H1 (cell line): ENCODE measurements at regions not wholly inside any gene's neighbourhood (a gene's known extent, or its start where the extent isn't known, plus 50 kb on each side); places are given as distances from the start of the nearest gene placed in this dataset.

Experiments used
- CTCF ChIA-PET: fragments of 300-600 bp; sonication (Branson Sonifier 250); formaldehyde crosslinking; loops from one replicate; lab custom pipeline; 2021; ENCODE audit not compliant: partially characterized antibody; lab: Charles Lee
- POLR2A ChIA-PET: fragments of 300-600 bp; sonication (Branson Sonifier 250); formaldehyde crosslinking; loops from one replicate; lab custom pipeline; 2021; ENCODE audit warnings: inconsistent platforms; ENCODE audit not compliant: partially characterized antibody; lab: Charles Lee
- DNase-seq, 2 experiments: peaks; one replicate each; pipeline versions ENCODE4 v3.0.0 to v3.0.0-alpha.2; 2010 to 2022; ENCODE audit warnings: low spot score in 2 of 2, low read depth in 1 of 2, mixed read lengths in 1 of 2
- FAIRE-seq: peaks from 2 replicates; lab custom pipeline; 2011; peaks lifted over from hg19 to GRCh38; lab: Jason Lieb, UNC
- H2AFZ ChIP-seq: 2 replicates; pipeline ENCODE4 v1.8.1; 2012; ENCODE audit warnings: low read length, inconsistent platforms
- H2AK5ac ChIP-seq: 2 replicates; pipeline ENCODE4 v1.6.1; 2013; ENCODE audit warnings: low read depth, low read length
- H2BK120ac ChIP-seq: replicated peaks from 2 replicates; pipeline ENCODE3; 2013; ENCODE audit warnings: low read depth, low read length, inconsistent platforms
- H2BK12ac ChIP-seq: 2 replicates; pipeline ENCODE4 v1.6.1; 2013; ENCODE audit warnings: low read depth, low read length
- H2BK15ac ChIP-seq: 2 replicates; pipeline ENCODE4 v1.6.1; 2013; ENCODE audit warnings: low read length
- H2BK20ac ChIP-seq: 2 replicates; pipeline ENCODE4 v1.6.1; 2013; ENCODE audit warnings: low read length
- H2BK5ac ChIP-seq: 2 replicates; pipeline ENCODE4 v1.6.1; 2013; ENCODE audit warnings: low read depth, low read length
- H3K14ac ChIP-seq: 2 replicates; pipeline ENCODE4 v1.6.1; 2013; ENCODE audit warnings: inconsistent platforms; ENCODE audit not compliant: insufficient read length
- H3K18ac ChIP-seq: 2 replicates; pipeline ENCODE4 v1.6.1; 2013; ENCODE audit warnings: low read length; ENCODE audit errors: extremely low read depth
- H3K23ac ChIP-seq: 2 replicates; pipeline ENCODE4 v1.6.1; 2013; ENCODE audit warnings: inconsistent platforms; ENCODE audit not compliant: insufficient read length
- H3K23me2 ChIP-seq: 2 replicates; pipeline ENCODE4 v1.6.1; 2013; ENCODE audit warnings: low read depth, low read length
- H3K27ac ChIP-seq: 2 replicates; pipeline ENCODE4 v1.6.1; 2011; ENCODE audit warnings: low read depth, low read length, inconsistent platforms
- H3K27me3 ChIP-seq, 4 experiments: replicated peaks in 1 of 4; 1 replicate in 1 of 4; 2 replicates in 3 of 4; pipeline versions ENCODE4 v1.6.1 to v1.8.1; 2011 to 2013; ENCODE audit warnings: low read length in 3 of 4, mild to moderate bottlenecking in 3 of 4, inconsistent platforms in 2 of 4, mixed read lengths in 2 of 4, moderate library complexity in 1 of 4; ENCODE audit not compliant: control insufficient read depth in 3 of 4, insufficient read depth in 3 of 4; ENCODE audit errors: extremely low read depth in 1 of 4
- H3K36me3 ChIP-seq, 4 experiments: 2 replicates each; pipeline versions ENCODE4 v1.6.1 to v1.8.1; 2011 to 2013; ENCODE audit warnings: mild to moderate bottlenecking in 4 of 4, low read length in 3 of 4, moderate library complexity in 2 of 4, control low read depth in 1 of 4, inconsistent platforms in 1 of 4; ENCODE audit not compliant: insufficient read depth in 4 of 4, control insufficient read depth in 2 of 4
- H3K4ac ChIP-seq: replicated peaks from 2 replicates; pipeline ENCODE3; 2013; ENCODE audit warnings: low read length, low read depth, mixed read lengths, inconsistent platforms; ENCODE audit not compliant: insufficient read length
- H3K4me1 ChIP-seq, 4 experiments: replicated peaks in 1 of 4; 1 replicate in 1 of 4; 2 replicates in 3 of 4; pipeline versions ENCODE4 v1.6.1 to v1.8.1; 2011 to 2013; ENCODE audit warnings: low read length in 3 of 4, inconsistent platforms in 2 of 4, mixed read lengths in 1 of 4; ENCODE audit not compliant: insufficient read depth in 4 of 4, control insufficient read depth in 3 of 4
- H3K4me2 ChIP-seq, 2 experiments: 2 replicates each; pipeline versions ENCODE4 v1.6.1 to v1.8.1; 2011 to 2013; ENCODE audit warnings: low read depth in 2 of 2, low read length in 2 of 2, control low read depth in 1 of 2, inconsistent platforms in 1 of 2, mild to moderate bottlenecking in 1 of 2; ENCODE audit not compliant: insufficient read depth in 1 of 2
- H3K4me3 ChIP-seq, 4 experiments: fragments of 200-600, 300-600 bp in 1 of 4; sonication (generic), shearing (Covaris generic), sonication (Bioruptor Twin) in 1 of 4; 2 replicates each; pipeline versions ENCODE4 v1.5.1 to v1.8.1; 2011 to 2016; ENCODE audit warnings: low read length in 4 of 4, low read depth in 3 of 4, control low read depth in 2 of 4, inconsistent platforms in 2 of 4, mild to moderate bottlenecking in 2 of 4, mixed read lengths in 1 of 4, moderate library complexity in 1 of 4; ENCODE audit not compliant: insufficient read depth in 2 of 4; ENCODE audit errors: extremely low read depth in 1 of 4
- H3K56ac ChIP-seq: replicated peaks from 2 replicates; pipeline ENCODE3; 2013; ENCODE audit warnings: low read depth, mild to moderate bottlenecking, mixed read lengths, low read length, inconsistent platforms; ENCODE audit not compliant: insufficient read length
- H3K79me1 ChIP-seq: 2 replicates; pipeline ENCODE4 v1.6.1; 2013; ENCODE audit warnings: low read depth, low read length, control low read depth
- H3K79me2 ChIP-seq, 2 experiments: 2 replicates each; pipeline versions ENCODE4 v1.6.1 to v1.8.1; 2012 to 2013; ENCODE audit warnings: low read length in 2 of 2, mild to moderate bottlenecking in 2 of 2, inconsistent platforms in 1 of 2; ENCODE audit not compliant: insufficient read depth in 2 of 2, control insufficient read depth in 1 of 2
- H3K9ac ChIP-seq, 4 experiments: replicated peaks in 1 of 4; 1 replicate in 1 of 4; 2 replicates in 3 of 4; pipeline versions ENCODE4 v1.6.1 to v1.8.1; 2011 to 2013; ENCODE audit warnings: low read depth in 3 of 4, low read length in 3 of 4, control low read depth in 2 of 4, mild to moderate bottlenecking in 2 of 4, moderate library complexity in 2 of 4, inconsistent platforms in 1 of 4; ENCODE audit errors: extremely low read depth in 1 of 4
- H3K9me3 ChIP-seq, 2 experiments: 2 replicates each; pipeline versions ENCODE4 v1.6.1 to v1.8.1; 2012 to 2013; ENCODE audit warnings: mild to moderate bottlenecking in 2 of 2, moderate library complexity in 2 of 2, control low read depth in 1 of 2, inconsistent platforms in 1 of 2, low read depth in 1 of 2, low read length in 1 of 2, mixed read lengths in 1 of 2; ENCODE audit not compliant: insufficient read depth in 2 of 2
- H4K20me1 ChIP-seq, 2 experiments: replicated peaks in 1 of 2; 2 replicates each; pipeline versions ENCODE3 to v1.8.1; 2011 to 2013; ENCODE audit warnings: inconsistent platforms in 2 of 2, low read length in 2 of 2, mild to moderate bottlenecking in 1 of 2; ENCODE audit not compliant: insufficient read depth in 2 of 2, control insufficient read depth in 1 of 2
- H4K5ac ChIP-seq: 2 replicates; pipeline ENCODE4 v1.6.1; 2013; ENCODE audit warnings: low read length, low read depth, mixed read lengths, inconsistent platforms; ENCODE audit not compliant: insufficient read length
- H4K8ac ChIP-seq: 2 replicates; pipeline ENCODE4 v1.8.0; 2013; ENCODE audit warnings: mild to moderate bottlenecking, moderate library complexity, low read length, inconsistent platforms; ENCODE audit not compliant: insufficient read depth; ENCODE audit errors: extremely low read depth
- H4K91ac ChIP-seq: replicated peaks from 2 replicates; pipeline ENCODE3; 2013; ENCODE audit warnings: low read length, mixed read lengths, inconsistent platforms; ENCODE audit not compliant: insufficient read length
- CREB1 ChIP-seq: IDR thresholded peaks from 2 replicates; pipeline ENCODE4 v1.6.1; 2012; ENCODE audit warnings: inconsistent platforms
- MAFK ChIP-seq: IDR thresholded peaks from 2 replicates; pipeline ENCODE4 v1.6.1; 2012; ENCODE audit warnings: low read depth, mild to moderate bottlenecking, improper control_type of control experiment, low read length
- PHF8 ChIP-seq: fragments of 200-600 bp; sonication (generic); conservative IDR thresholded peaks from 2 replicates; pipeline ENCODE4 v1.7.1; 2012; ENCODE audit warnings: low read depth, mild to moderate bottlenecking, inconsistent platforms, low read length, moderate library complexity
- POLR2AphosphoS5 ChIP-seq: IDR thresholded peaks from 2 replicates; pipeline ENCODE4 v1.6.1; 2011; ENCODE audit warnings: low read depth, low read length
- RAD21 ChIP-seq, 2 experiments: IDR thresholded peaks in 1 of 2; conservative IDR thresholded peaks in 1 of 2; 2 replicates each; pipeline ENCODE4 v1.6.1; 2011; ENCODE audit warnings: low read depth in 2 of 2, low read length in 2 of 2, improper control_type of control experiment in 1 of 2, inconsistent platforms in 1 of 2, mild to moderate bottlenecking in 1 of 2, moderate library complexity in 1 of 2
- RXRA ChIP-seq: IDR thresholded peaks from 2 replicates; pipeline ENCODE4 v1.6.1; 2011; ENCODE audit warnings: low read depth, mild to moderate bottlenecking, low read length, moderate library complexity; ENCODE audit not compliant: insufficient read depth
- SIRT6 ChIP-seq: IDR thresholded peaks from one replicate; pipeline ENCODE4 v1.7.1; 2012; ENCODE audit warnings: low read length, inconsistent platforms
- SIX5 ChIP-seq: IDR thresholded peaks from 2 replicates; pipeline ENCODE4 v1.6.1; 2011; ENCODE audit warnings: mild to moderate bottlenecking, low read depth, low read length
- SP1 ChIP-seq: IDR thresholded peaks from 2 replicates; pipeline ENCODE4 v1.6.1; 2011; ENCODE audit warnings: low read depth, low read length
- TBP ChIP-seq: IDR thresholded peaks from 2 replicates; pipeline ENCODE4 v1.6.1; 2011; ENCODE audit warnings: low read depth, low read length, improper control_type of control experiment
- YY1 ChIP-seq: IDR thresholded peaks from 2 replicates; pipeline ENCODE4 v1.6.1; 2011; ENCODE audit warnings: low read depth, mild to moderate bottlenecking, low read length
- WGBS, 2 experiments: shearing (Covaris generic) in 1 of 2; methylation state at CpG; one replicate each; pipeline versions ENCODE4 v1.1.6 to v1.1.7; 2013 to 2015; ENCODE audit warnings: low lambda C conversion rate in 2 of 2, mixed read lengths in 2 of 2, inconsistent platforms in 1 of 2, low coverage in 1 of 2, missing lambda C conversion rate in 1 of 2; ENCODE audit not compliant: insufficient replicate concordance in 2 of 2, insufficient coverage in 1 of 2, insufficient read length in 1 of 2; ENCODE audit errors: extremely low coverage in 1 of 2, missing lambda C conversion rate in 1 of 2; 5-methylcytosine and 5-hydroxymethylcytosine counted together
- TF ChIP-seq, protein P1 (sequence below): IDR thresholded peaks from 2 replicates; pipeline ENCODE4 v1.6.1; 2012; ENCODE audit warnings: inconsistent platforms
- TF ChIP-seq, protein P2 (sequence below): IDR thresholded peaks from 2 replicates; pipeline ENCODE4 v1.6.1; 2012; ENCODE audit warnings: low read length, inconsistent platforms

DNA sequence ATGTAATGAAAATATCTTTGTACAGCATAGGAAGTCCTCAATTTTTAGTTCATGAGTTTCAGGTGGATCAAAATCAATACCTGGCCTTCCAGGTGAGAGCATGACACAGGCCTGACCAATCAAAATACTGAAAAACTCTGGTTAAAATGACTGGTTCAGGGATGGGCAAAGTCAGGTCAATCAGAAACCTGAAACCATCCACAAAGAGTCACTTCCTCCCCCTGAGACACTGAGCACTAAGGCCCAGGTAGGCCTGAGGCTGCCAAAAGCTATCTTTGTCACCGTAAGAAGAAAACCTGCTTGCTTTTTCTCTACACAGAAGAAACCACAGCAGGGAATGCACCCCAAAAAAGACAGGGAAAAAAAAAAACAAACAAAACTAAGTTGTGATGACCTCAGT lies 444.8 kb downstream of the TLR4 start:
- H2BK120ac ChIP-seq, result no peak overlapping the region
- TF ChIP-seq CREB1 (no peak), POLR2AphosphoS5 (no peak), SP1 (no peak), SIX5 (no peak), RAD21 (IDR thresholded peaks at IDR 0.05 in 1 of 2, conservative IDR thresholded peaks at IDR 0.05 in 1 of 2; ENCODE audit: low read depth in 2 of 2, low read length in 2 of 2) (no peak), PHF8 (no peak), SIRT6 (no peak), YY1 (no peak), TBP (no peak), RXRA (no peak), MAFK (no peak)
- TF ChIP-seq, protein P1, sequence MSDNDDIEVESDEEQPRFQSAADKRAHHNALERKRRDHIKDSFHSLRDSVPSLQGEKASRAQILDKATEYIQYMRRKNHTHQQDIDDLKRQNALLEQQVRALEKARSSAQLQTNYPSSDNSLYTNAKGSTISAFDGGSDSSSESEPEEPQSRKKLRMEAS, result no peak
- TF ChIP-seq, protein P2, sequence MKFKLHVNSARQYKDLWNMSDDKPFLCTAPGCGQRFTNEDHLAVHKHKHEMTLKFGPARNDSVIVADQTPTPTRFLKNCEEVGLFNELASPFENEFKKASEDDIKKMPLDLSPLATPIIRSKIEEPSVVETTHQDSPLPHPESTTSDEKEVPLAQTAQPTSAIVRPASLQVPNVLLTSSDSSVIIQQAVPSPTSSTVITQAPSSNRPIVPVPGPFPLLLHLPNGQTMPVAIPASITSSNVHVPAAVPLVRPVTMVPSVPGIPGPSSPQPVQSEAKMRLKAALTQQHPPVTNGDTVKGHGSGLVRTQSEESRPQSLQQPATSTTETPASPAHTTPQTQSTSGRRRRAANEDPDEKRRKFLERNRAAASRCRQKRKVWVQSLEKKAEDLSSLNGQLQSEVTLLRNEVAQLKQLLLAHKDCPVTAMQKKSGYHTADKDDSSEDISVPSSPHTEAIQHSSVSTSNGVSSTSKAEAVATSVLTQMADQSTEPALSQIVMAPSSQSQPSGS, result no peak
- TF ChIP-seq, all 59 proteins: peak for 0
- H3K27ac ChIP-seq, result no peak overlapping the region
- H4K5ac ChIP-seq, result no peak overlapping the region
- H4K20me1 ChIP-seq, result no peaks in the 10 kb centered on the region
- H3K4me3 ChIP-seq, result no peak overlapping the region
- ChIA-PET CTCF (interaction anchor here (0.9 to 2.1 kb wide), 5 partner anchors 8 to 367 kb away, joined by 3 to 5 read pairs (median 3); no protein-coding TSS in a partner anchor), POLR2A (no interaction called here)
- no peaks in the 10 kb centered on the region for H3K23me2 ChIP-seq
- H2AK5ac ChIP-seq, result no peak overlapping the region
- no peak overlapping the region for H3K56ac ChIP-seq
- H2AFZ ChIP-seq, result 0 out of 2 replicates have a peak overlapping the region, but pooled peaks have one; percentile 9
- FAIRE-seq, result no peak
- no peak for DNase-seq
- H2BK12ac ChIP-seq, result no peak overlapping the region
- H3K4me1 ChIP-seq, result no peaks in the 10 kb centered on the region
- no peaks in the 10 kb centered on the region for H3K79me1 ChIP-seq
- no peak overlapping the region for H3K4ac ChIP-seq
- no peak overlapping the region for H3K4me2 ChIP-seq
- no peaks in the 10 kb centered on the region for H3K79me2 ChIP-seq
- no peak overlapping the region for H2BK15ac ChIP-seq
- no peak overlapping the region for H4K8ac ChIP-seq
- H3K36me3 ChIP-seq, result no peaks in the 10 kb centered on the region
- no peak overlapping the region for H2BK5ac ChIP-seq
- no peaks in the 10 kb centered on the region for H3K27me3 ChIP-seq
- no peak overlapping the region for H2BK20ac ChIP-seq
- H3K9me3 ChIP-seq, result no peaks in the 10 kb centered on the region
- H3K18ac ChIP-seq, result no peak overlapping the region
- no peak overlapping the region for H3K9ac ChIP-seq
- no peak overlapping the region for H3K23ac ChIP-seq
- H3K14ac ChIP-seq, result no peak overlapping the region
- WGBS, 2 experiments, result 89% methylated on average over 1 of the region's 1 CpG; no CpG with 5 or more reads in 1 of the 2 experiments
- H4K91ac ChIP-seq, result no peak overlapping the region
